Embryonic facial prominence (tissue), 1 donor: ENCODE measurements at regions not wholly inside any gene's neighbourhood (a gene's known extent, or its start where the extent isn't known, plus 50 kb on each side); places are given as distances from the start of the nearest gene placed in this dataset.

Experiments used
- DNase-seq: peaks from one replicate; pipeline ENCODE4 v3.0.0-alpha.2; 2016; ENCODE audit errors: extremely low spot score

DNA sequence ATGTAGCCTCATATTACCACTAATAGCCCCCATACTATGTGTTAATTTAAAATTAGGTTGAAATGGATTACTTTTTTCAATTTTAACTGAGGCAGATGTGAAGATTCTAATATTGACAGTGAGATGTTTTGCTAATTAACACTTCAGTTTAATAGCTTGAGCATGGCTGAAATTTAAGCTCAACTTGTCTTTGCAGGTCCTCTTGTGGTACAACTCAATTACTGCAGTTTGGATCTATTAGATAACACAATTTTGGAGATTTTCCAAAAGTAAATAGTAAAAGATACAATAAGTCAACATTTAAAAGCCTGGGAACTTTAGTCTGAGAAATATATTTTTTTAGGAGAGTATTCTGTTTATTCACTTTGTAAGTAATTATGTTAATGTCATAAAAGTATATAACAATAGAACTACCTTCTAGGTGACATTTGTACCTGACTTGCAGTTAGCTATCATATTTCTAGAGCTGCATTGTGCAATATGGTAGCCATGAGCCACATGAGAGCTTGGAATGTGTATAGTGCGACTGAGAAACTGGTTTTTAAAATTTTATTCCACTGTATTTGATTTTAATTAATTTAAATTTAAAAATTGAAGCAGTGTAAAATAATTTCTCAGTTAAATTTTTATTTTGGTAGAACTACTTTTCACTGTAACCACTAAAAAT, 73.1 kb upstream of the FMR1 start:
- no peak for DNase-seq

DNA sequence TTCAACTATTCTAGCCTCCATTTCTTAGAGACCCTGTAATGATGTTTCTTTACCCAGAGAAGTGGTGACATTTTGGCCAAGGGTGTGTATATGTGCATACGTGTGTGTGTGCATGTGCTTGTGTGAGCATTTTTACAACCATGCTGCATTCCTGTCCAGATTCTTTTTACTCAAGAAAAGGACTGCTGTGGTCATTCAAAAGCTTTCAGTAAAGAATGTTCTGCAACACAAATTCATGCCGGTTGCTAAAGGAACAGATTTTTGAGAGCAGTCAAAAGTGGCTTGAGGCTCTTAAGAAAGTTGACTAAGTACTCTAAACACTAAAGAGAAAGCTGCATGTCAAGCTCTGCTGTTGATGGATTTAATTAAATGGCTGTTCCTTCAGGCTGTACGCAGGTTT, 65.0 kb upstream of the FMR1 start:
- DNase-seq = no peak

DNA sequence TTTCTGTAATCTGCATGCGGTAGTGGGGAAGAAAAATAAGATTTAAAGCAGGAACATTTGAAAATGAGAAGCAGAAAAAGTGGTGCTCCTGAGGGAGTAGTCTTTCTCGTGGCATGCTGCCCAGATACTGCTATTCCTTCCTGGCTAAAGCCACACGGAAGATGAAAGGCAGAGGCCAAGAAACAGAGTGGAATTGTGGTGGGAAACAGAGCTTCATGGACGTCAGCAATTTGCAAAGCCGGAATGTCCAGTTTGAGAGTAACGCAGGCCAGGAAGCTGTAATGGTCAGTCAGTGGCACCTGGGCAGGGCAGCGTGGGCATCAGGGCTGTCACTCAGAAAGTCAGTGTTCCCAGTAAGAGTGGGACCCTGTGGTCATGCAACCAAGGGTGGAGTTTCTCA, 63.7 kb upstream of the FMR1 start:
- no peak for DNase-seq

DNA sequence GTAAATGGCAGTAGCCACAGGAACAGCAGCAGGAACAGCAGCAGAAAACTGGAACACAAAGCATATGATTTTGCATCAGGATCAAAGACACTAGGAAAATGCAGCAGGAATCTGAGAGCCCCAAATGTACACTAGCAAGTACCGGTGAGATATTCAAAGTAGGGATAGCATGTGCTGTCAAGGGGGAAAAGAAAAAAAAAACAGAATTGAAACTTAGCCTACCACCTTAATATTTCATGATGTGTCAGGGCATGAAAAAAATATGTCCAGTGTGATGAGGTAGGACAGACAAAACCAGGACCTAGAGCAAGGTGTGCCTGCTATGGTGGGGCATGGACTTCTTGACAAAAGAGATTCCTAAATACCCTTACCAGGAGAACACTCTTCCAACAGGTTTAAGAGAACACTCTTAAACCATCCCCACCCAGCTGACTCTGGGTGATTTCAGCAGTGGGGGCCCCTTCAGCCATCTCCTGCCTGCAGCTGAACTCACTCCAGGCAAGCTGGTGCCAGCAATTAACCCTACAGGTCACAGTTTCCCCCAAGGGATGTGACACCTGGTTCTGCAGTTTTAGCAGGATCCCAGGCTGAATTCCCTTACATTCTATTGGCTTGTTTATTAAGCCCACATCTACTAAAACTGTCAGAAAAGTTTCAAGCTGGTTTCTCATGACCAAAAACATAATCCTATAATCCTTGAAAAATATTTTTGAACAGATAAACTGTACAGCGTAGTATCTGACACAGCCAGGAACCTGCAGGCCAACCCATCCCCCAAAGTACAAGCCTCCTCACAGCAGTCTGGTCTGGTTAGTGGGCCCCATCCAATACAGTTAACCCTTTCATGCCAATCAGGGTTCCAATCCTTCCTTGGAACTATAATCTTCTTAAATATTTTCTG, 62.9 kb upstream of the FMR1 start:
- DNase-seq = no peak

DNA sequence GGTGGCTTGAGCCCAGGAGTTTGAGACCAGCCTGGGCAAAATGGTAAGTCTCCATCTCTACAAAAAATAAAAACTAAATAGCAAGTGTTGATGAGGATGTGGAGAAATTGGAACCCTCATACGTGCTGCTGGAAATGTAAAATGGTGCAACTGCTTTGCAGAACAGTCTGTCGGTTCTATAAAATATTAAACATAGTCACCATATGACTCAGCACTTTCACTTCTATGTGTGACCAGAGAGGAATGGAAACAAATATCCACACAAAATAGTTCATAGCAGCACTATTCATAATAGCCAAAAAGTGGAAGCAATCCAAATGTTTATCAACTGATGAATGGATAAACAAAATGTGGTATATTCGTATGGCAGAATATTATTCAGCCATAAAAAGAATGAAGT, 60.8 kb upstream of the FMR1 start:
- no peak for DNase-seq

DNA sequence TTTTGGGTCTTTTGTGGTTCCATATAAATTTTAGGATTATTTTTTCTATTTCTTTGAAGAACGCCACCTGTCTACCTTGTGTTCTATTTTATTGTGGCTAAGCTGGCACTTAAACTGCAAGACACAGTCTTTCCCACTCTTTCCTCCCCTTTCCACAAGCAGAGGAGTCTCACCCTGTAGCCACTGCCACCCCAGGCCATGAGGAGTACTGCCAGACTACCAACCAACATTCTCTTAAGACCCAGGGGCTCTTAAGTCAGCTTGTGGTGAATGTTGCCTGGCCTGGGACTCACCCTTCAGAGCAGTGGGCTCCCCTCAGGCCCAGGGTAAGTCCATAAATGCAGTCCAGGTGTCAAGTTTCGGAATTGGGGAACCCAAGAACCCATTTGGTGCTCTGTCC, 58.0 kb upstream of the FMR1 start:
- DNase-seq = no peak

DNA sequence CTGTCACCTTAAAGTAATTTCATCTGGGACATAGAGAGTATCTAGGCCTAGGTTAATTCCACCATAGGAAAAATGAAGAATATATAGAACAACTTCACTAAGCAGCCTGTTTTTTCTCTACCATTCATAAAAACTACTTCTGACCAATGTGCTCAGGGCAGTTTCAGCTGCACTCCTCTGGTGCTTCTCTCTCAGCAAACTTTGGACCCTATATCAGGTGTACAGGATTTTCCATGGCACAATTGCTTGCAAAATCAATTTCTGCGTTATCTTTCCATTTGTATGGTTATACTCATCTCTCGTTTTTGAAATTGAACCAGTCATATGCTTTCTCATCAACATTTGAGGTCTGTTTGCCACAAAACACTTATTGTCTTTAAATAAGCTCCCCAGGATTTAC, 52.1 kb upstream of the FMR1 start:
- no peak for DNase-seq
